ENCODE measurements at regions not wholly inside any gene's neighbourhood (a gene's known extent, or its start where the extent isn't known, plus 50 kb on each side); places are given as distances from the start of the nearest gene placed in this dataset.

GRCh38 chr1:4393191-4393590 is 261.2 kb upstream of the AJAP1 start:
- Mint-ChIP-seq H3K27ac (ENCODE audit: unreplicated experiment) (no peak overlapping the region), H3K9me3 (ENCODE audit: unreplicated experiment) (peaks cover 68% of the 10 kb centered on the region), H3K4me3 (ENCODE audit: unreplicated experiment) (no peak overlapping the region), H3K36me3 (ENCODE audit: low read depth, unreplicated experiment) (peaks cover 7% of the 10 kb centered on the region), H3K27me3 (ENCODE audit: unreplicated experiment) (peaks cover 5% of the 10 kb centered on the region), H3K4me1 (ENCODE audit: unreplicated experiment) (no peaks in the 10 kb centered on the region)
- no peak for TF ChIP-seq CTCF (IDR thresholded peaks at IDR 0.05; ENCODE audit: unreplicated experiment)
- DNase-seq (ENCODE audit: low spot score): no peak

- Mint-ChIP-seq H3K27me3 (ENCODE audit: unreplicated experiment) (peaks cover 7% of the 10 kb centered on the region), H3K27ac (ENCODE audit: unreplicated experiment) (no peak overlapping the region), H3K4me3 (ENCODE audit: unreplicated experiment) (no peak overlapping the region), H3K36me3 (ENCODE audit: low read depth, unreplicated experiment) (peaks cover 7% of the 10 kb centered on the region), H3K4me1 (ENCODE audit: unreplicated experiment) (no peaks in the 10 kb centered on the region), H3K9me3 (ENCODE audit: unreplicated experiment) (peaks cover 65% of the 10 kb centered on the region)
- no peak for TF ChIP-seq CTCF (IDR thresholded peaks at IDR 0.05; ENCODE audit: unreplicated experiment)
- no peak for DNase-seq (ENCODE audit: low spot score)
These were observed 260.0 kb upstream of the AJAP1 start for GRCh38 chr1:4394366-4394765.

GRCh38 chr1:4395158-4395557 is 259.3 kb upstream of the AJAP1 start:
- peaks cover 7% of the 10 kb centered on the region for H3K27me3 Mint-ChIP-seq (ENCODE audit: unreplicated experiment)
- H3K9me3 Mint-ChIP-seq (ENCODE audit: unreplicated experiment): peaks cover 59% of the 10 kb centered on the region
- TF ChIP-seq CTCF (IDR thresholded peaks at IDR 0.05; ENCODE audit: unreplicated experiment): no peak
- no peak for DNase-seq (ENCODE audit: low spot score)
- H3K27ac Mint-ChIP-seq (ENCODE audit: unreplicated experiment): no peak overlapping the region
- no peaks in the 10 kb centered on the region for H3K4me1 Mint-ChIP-seq (ENCODE audit: unreplicated experiment)
- H3K36me3 Mint-ChIP-seq (ENCODE audit: low read depth, unreplicated experiment): peaks cover 7% of the 10 kb centered on the region
- no peak overlapping the region for H3K4me3 Mint-ChIP-seq (ENCODE audit: unreplicated experiment)

- no peaks in the 10 kb centered on the region for H3K4me1 Mint-ChIP-seq (ENCODE audit: unreplicated experiment)
- H3K27me3 Mint-ChIP-seq (ENCODE audit: unreplicated experiment): peaks cover 7% of the 10 kb centered on the region
- no peak for DNase-seq (ENCODE audit: low spot score)
- no peak for TF ChIP-seq CTCF (IDR thresholded peaks at IDR 0.05; ENCODE audit: unreplicated experiment)
- H3K36me3 Mint-ChIP-seq (ENCODE audit: low read depth, unreplicated experiment): peaks cover 7% of the 10 kb centered on the region
- H3K9me3 Mint-ChIP-seq (ENCODE audit: unreplicated experiment): peaks cover 62% of the 10 kb centered on the region
- H3K27ac Mint-ChIP-seq (ENCODE audit: unreplicated experiment): no peak overlapping the region
- no peak overlapping the region for H3K4me3 Mint-ChIP-seq (ENCODE audit: unreplicated experiment)
These were observed 258.7 kb upstream of the AJAP1 start for GRCh38 chr1:4395676-4396075.

GRCh38 chr1:4396551-4396950 is 257.9 kb upstream of the AJAP1 start:
- TF ChIP-seq CTCF (IDR thresholded peaks at IDR 0.05; ENCODE audit: unreplicated experiment): no peak
- Mint-ChIP-seq H3K4me1 (ENCODE audit: unreplicated experiment) (no peaks in the 10 kb centered on the region), H3K36me3 (ENCODE audit: low read depth, unreplicated experiment) (peaks cover 7% of the 10 kb centered on the region), H3K4me3 (ENCODE audit: unreplicated experiment) (no peak overlapping the region), H3K27ac (ENCODE audit: unreplicated experiment) (no peak overlapping the region), H3K9me3 (ENCODE audit: unreplicated experiment) (peaks cover 62% of the 10 kb centered on the region), H3K27me3 (ENCODE audit: unreplicated experiment) (peaks cover 12% of the 10 kb centered on the region)
- no peak for DNase-seq (ENCODE audit: low spot score)
